Right hindlimb (tissue), 1 donor: ENCODE measurements at regions not wholly inside any gene's neighbourhood (a gene's known extent, or its start where the extent isn't known, plus 50 kb on each side); places are given as distances from the start of the nearest gene placed in this dataset.
"Not testable (repeated sequence)": the region's sequence is repeated elsewhere in the genome, so short reads cannot be mapped to it uniquely, and the experiment has no call there.

Experiments
- DNase-seq: peaks from one replicate; pipeline ENCODE4 v3.0.0-alpha.2; 2018

DNA sequence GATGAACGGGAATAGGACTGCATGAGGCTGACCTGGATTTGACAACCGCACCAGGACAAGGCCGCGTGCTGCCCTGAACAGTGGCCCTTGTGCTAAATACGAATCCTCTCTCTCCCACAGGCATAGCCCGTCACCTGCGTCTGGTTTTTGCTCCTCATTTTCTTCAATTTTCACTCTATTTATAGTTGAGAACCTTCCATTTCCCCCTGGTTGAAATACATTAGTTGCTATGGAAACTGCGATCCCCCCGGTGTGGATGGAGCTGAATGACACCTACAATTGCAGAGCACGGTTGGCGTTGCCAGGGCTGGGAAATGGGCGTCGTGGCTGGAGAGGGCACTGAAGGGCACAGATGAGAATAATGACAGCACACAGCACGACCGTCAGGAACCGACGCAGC, 158.6 kb upstream of the PITRM1 start:
- DNase-seq, result no peak

DNA sequence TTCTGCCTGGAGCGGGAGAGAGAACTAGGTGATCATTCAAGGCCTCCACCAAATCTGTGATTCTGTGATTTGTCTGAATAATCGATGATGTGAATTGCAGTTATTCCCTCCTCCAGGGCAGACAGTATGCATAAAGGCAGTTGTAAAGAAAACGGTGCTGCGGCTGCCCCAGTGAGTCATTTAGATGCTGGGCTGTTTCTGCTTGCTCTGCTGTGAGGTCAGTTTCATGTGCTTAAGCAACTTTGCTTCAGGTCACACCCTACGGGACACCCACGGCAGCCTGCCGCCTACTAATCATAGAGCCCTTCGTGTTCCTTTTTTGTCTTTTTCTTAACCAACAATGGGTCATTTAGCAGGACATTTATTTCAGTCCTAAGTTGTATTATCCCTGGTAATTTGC, 158.1 kb upstream of the PITRM1 start:
- DNase-seq, result no peak

DNA sequence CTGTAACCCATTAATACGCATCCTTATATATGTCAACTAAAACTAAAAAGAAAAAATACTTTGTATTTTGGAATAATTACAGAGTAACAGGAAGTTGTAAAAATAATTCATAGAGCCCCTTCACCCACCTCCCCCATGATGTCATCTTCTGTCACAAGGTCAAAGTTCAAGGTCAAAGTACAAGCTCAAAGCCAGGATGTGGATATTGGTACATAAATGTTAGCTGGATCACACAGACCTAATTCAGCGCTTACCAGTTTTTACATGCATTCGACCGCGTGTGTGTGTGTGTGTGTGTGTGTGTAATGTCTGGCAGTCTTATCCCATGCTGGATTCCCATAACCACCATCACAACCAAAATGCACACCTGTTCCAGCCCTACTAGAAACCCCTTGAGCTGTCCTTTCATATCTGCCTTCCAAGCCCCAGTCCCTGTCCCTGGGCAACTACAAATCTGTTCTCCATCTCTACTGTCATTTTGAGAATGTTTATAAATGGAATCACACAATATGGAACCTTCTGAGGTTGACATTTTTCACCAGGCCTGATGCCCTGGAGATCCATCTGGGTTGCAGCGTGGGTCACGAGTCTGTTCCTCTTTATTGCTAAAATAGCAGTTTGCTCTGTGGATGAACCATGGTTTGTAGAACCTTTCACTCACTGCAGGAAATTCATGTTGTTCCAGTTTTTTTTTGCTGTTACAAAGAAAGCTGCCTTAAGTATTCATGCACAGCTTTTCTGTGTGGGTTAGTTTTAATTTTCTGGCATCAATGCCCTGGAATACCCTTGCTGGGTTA, 153.6 kb upstream of the PITRM1 start:
- DNase-seq, result no peak

- no peak for DNase-seq
These were observed 152.0 kb upstream of the PITRM1 start for GRCh38 chr10:3324612-3325038.

GRCh38 chr10:3323865-3324498, 151.4 kb upstream of the PITRM1 start:
- DNase-seq, result no peak

- no peak for DNase-seq
These were observed 148.5 kb upstream of the PITRM1 start for GRCh38 chr10:3321123-3321522.

DNA sequence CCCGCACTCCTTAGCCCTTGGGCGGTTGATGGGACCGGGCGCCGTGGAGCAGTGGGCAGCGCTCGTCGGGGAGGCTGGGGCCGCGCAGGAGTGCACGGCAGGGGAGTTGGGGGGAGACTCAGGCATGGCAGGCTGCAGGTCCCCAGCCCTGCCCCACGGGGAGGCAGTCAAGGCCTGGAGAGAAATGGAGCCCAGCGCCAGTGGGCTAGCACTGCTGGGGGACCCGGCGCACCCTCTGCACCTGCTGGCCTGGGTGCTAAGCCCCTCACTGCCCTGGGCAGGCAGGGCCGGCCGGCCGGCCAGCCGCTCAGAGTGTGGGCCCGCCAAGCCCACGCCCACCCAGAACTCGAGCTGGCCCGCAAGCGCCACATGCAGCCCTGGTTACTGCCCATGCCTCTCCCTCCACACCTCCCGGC, 147.2 kb upstream of the PITRM1 start:
- DNase-seq, result no peak

DNA sequence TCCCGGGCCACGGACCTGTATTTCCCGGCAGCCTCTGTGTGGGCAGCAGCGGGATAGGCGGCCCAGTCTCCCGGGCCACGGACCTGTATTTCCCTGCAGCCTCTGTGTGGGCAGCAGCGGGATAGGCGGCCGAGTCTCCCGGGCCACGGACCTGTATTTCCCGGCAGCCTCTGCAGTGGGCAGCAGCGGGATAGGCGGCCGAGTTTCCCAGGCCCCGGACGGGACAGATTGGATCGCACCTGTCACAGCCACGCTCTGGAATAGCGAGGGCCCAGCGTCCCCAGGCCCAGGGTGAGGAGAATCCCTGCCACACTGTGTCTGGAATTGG, 145.9 kb upstream of the PITRM1 start:
- DNase-seq, result not testable (repeated sequence)

GRCh38 chr10:3317553-3318479, 145.2 kb upstream of the PITRM1 start:
- DNase-seq, result not testable (repeated sequence)

GRCh38 chr10:3314445-3315085, 142.0 kb upstream of the PITRM1 start:
- DNase-seq, result not testable (repeated sequence)

GRCh38 chr10:3313784-3314444, 141.3 kb upstream of the PITRM1 start:
- not testable (repeated sequence) for DNase-seq

- no peak for DNase-seq
These were observed 139.9 kb upstream of the PITRM1 start for GRCh38 chr10:3312403-3312940.

GRCh38 chr10:3310016-3310784, 137.6 kb upstream of the PITRM1 start:
- DNase-seq, result no peak

DNA sequence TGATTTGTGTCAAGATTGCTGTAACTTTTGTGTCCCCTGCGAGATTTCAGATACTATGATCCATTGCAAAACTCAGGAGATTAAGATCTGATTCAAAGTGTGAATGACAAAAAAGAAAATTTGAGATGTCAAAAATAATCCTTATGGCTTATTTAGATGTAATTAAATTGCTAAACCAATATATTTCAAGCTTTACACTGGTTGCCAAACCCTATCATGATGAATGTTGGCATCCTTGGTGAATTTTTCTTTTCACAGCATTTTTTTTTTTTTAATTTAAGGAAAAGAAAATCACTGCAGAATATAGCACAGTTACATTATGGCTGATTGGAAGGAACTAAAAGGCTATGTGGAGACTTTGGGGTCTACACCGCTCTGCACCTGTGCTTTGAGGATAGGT, 133.5 kb upstream of the PITRM1 start:
- no peak for DNase-seq

DNA sequence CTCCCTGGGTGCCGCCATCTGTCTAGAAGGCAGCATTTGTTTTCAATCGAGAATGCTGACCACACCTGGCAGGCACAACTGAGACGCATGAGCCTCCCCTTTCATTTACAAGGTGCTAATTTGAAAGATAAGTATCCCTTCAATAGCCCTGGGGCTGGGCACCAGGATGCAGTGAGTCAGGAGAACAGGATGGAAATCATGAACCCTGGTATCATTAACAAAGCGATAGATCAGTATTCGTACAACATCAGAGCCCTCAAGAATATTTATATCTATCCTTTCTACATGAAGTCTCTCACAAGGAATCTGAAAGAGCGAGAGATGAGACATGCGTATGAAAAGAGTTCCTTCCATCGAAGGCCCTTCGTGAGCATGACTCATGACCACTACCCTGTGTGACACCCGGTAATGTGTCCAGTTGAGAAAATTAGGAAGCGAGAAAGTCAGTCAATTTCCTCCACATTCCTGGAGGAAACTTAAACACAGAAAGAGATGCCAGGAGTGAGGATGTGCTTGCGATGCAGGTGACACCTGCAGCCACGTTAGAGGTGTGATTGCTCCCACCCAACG, 123.1 kb upstream of the PITRM1 start:
- no peak for DNase-seq

GRCh38 chr10:3294919-3295581, 122.5 kb upstream of the PITRM1 start:
- no peak for DNase-seq

GRCh38 chr10:3293581-3294431, 121.2 kb upstream of the PITRM1 start:
- peak; percentile 39 for DNase-seq

GRCh38 chr10:3292636-3293035, 120.1 kb upstream of the PITRM1 start:
- DNase-seq, result peak; percentile 58

DNA sequence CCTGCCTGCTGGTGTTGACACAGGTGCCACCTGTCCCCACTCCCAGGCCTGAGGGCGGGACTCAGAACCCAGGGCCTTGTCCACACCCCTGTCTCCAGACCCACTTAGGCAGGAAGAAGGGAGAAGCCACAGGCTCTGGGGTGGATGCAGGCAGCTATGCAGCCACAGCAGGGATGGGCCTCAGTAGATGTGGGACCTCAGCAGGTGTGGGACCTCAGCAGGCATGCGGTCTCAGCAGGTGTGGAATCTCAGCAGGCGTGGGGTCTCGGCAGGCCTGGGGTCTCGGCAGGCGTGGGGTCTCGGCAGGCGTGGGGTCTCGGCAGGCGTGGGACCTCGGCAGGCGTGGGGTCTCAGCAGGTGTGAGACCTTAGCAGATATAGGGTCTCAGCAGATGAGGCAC, 118.0 kb upstream of the PITRM1 start:
- DNase-seq, result no peak
